ENCODE measurements at regions not wholly inside any gene's neighbourhood (a gene's known extent, or its start where the extent isn't known, plus 50 kb on each side); places are given as distances from the start of the nearest gene placed in this dataset.

DNA sequence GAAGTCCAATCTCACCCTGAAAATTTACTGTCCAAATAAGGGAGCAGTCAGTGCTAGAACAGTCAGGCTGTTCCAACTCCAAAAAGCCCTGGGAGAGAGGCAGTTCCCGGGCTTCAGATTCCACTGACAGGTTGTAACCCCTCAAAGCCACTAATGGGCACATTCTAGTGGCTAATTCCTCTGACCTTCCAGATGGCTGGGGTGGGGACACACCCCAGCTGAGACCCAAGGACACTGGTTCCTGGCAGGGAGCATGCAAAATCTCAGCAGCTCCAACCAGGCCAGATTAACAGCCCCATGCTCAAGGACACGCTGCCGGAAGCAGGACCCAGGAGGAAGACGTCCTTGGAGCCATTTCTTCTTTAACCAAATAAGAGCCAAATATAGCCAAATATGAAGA lies 92.7 kb downstream of the RPL27A start:
- no peaks in the 10 kb centered on the region for H3K27me3 ChIP-seq (ENCODE audit: low read length)
- H3K4me2 ChIP-seq (ENCODE audit: low read depth, low read length, poor library complexity, severe bottlenecking) = no peak overlapping the region
- no peak overlapping the region for H3K27ac ChIP-seq (ENCODE audit: low read length)
- no peaks in the 10 kb centered on the region for H3K36me3 ChIP-seq (ENCODE audit: insufficient read depth, low read length)
- no peak overlapping the region for H2AFZ ChIP-seq (ENCODE audit: low read length)
- H3K9me2 ChIP-seq (replicated peaks; ENCODE audit: insufficient read depth, low read length) = no peaks in the 10 kb centered on the region
- H4K20me1 ChIP-seq (ENCODE audit: insufficient read depth, low read depth, low read length) = no peaks in the 10 kb centered on the region
- H3K4me1 ChIP-seq (ENCODE audit: low read length) = no peaks in the 10 kb centered on the region; the same call in 1 of the 2 replicates
- H3K9ac ChIP-seq (ENCODE audit: low read length) = no peak overlapping the region
- H3K9me3 ChIP-seq (ENCODE audit: low read length) = no peaks in the 10 kb centered on the region
- H3K4me3 ChIP-seq (ENCODE audit: low read length) = no peak overlapping the region
- H3K79me2 ChIP-seq (ENCODE audit: low read length) = no peaks in the 10 kb centered on the region
- no peak for DNase-seq

GRCh38 chr11:8775734-8776133 lies 93.1 kb downstream of the RPL27A start:
- Histone ChIP-seq H3K36me3 (ENCODE audit: insufficient read depth, low read length) (no peaks in the 10 kb centered on the region), H4K20me1 (ENCODE audit: insufficient read depth, low read depth, low read length) (no peaks in the 10 kb centered on the region), H3K79me2 (ENCODE audit: low read length) (no peaks in the 10 kb centered on the region), H3K27me3 (ENCODE audit: low read length) (no peaks in the 10 kb centered on the region), H3K9ac (ENCODE audit: low read length) (no peak overlapping the region), H3K9me3 (ENCODE audit: low read length) (no peaks in the 10 kb centered on the region), H3K27ac (ENCODE audit: low read length) (no peak overlapping the region), H3K9me2 (replicated peaks; ENCODE audit: insufficient read depth, low read length) (no peaks in the 10 kb centered on the region), H3K4me1 (ENCODE audit: low read length) (no peaks in the 10 kb centered on the region; the same call in 1 of the 2 replicates), H3K4me2 (ENCODE audit: low read depth, low read length, poor library complexity, severe bottlenecking) (no peak overlapping the region), H3K4me3 (ENCODE audit: low read length) (no peak overlapping the region), H2AFZ (ENCODE audit: low read length) (no peak overlapping the region)
- no peak for DNase-seq

- no peak overlapping the region for H3K9ac ChIP-seq (ENCODE audit: low read length)
- no peak overlapping the region for H3K27ac ChIP-seq (ENCODE audit: low read length)
- H3K9me3 ChIP-seq (ENCODE audit: low read length) = no peaks in the 10 kb centered on the region
- no peaks in the 10 kb centered on the region for H3K36me3 ChIP-seq (ENCODE audit: insufficient read depth, low read length)
- no peaks in the 10 kb centered on the region for H4K20me1 ChIP-seq (ENCODE audit: insufficient read depth, low read depth, low read length)
- no peak overlapping the region for H3K4me2 ChIP-seq (ENCODE audit: low read depth, low read length, poor library complexity, severe bottlenecking)
- no peak overlapping the region for H2AFZ ChIP-seq (ENCODE audit: low read length)
- no peaks in the 10 kb centered on the region for H3K9me2 ChIP-seq (replicated peaks; ENCODE audit: insufficient read depth, low read length)
- H3K4me3 ChIP-seq (ENCODE audit: low read length) = no peak overlapping the region
- no peaks in the 10 kb centered on the region for H3K79me2 ChIP-seq (ENCODE audit: low read length)
- no peak for DNase-seq
- H3K27me3 ChIP-seq (ENCODE audit: low read length) = no peaks in the 10 kb centered on the region
- no peaks in the 10 kb centered on the region; the same call in 1 of the 2 replicates for H3K4me1 ChIP-seq (ENCODE audit: low read length)
Measured at GRCh38 chr11:8776209-8776608, 93.6 kb downstream of the RPL27A start.

- DNase-seq = no peak
- no peak overlapping the region for H3K27ac ChIP-seq (ENCODE audit: low read length)
- no peak overlapping the region for H3K9ac ChIP-seq (ENCODE audit: low read length)
- no peaks in the 10 kb centered on the region for H3K79me2 ChIP-seq (ENCODE audit: low read length)
- no peaks in the 10 kb centered on the region for H3K36me3 ChIP-seq (ENCODE audit: insufficient read depth, low read length)
- no peaks in the 10 kb centered on the region for H3K27me3 ChIP-seq (ENCODE audit: low read length)
- no peaks in the 10 kb centered on the region for H4K20me1 ChIP-seq (ENCODE audit: insufficient read depth, low read depth, low read length)
- H3K4me1 ChIP-seq (ENCODE audit: low read length) = no peaks in the 10 kb centered on the region; the same call in 1 of the 2 replicates
- H2AFZ ChIP-seq (ENCODE audit: low read length) = no peak overlapping the region
- no peak overlapping the region for H3K4me2 ChIP-seq (ENCODE audit: low read depth, low read length, poor library complexity, severe bottlenecking)
- H3K9me3 ChIP-seq (ENCODE audit: low read length) = no peaks in the 10 kb centered on the region
- H3K9me2 ChIP-seq (replicated peaks; ENCODE audit: insufficient read depth, low read length) = no peaks in the 10 kb centered on the region
- H3K4me3 ChIP-seq (ENCODE audit: low read length) = no peak overlapping the region
Measured at GRCh38 chr11:8777907-8778767, 95.5 kb downstream of the RPL27A start.

- Histone ChIP-seq H3K79me2 (ENCODE audit: low read length) (no peaks in the 10 kb centered on the region), H3K36me3 (ENCODE audit: insufficient read depth, low read length) (no peaks in the 10 kb centered on the region), H3K9me2 (replicated peaks; ENCODE audit: insufficient read depth, low read length) (no peaks in the 10 kb centered on the region), H3K27me3 (ENCODE audit: low read length) (no peaks in the 10 kb centered on the region), H3K9ac (ENCODE audit: low read length) (no peak overlapping the region), H2AFZ (ENCODE audit: low read length) (no peak overlapping the region), H3K4me1 (ENCODE audit: low read length) (no peaks in the 10 kb centered on the region), H3K4me3 (ENCODE audit: low read length) (no peak overlapping the region), H4K20me1 (ENCODE audit: insufficient read depth, low read depth, low read length) (no peaks in the 10 kb centered on the region), H3K27ac (ENCODE audit: low read length) (no peak overlapping the region), H3K4me2 (ENCODE audit: low read depth, low read length, poor library complexity, severe bottlenecking) (no peak overlapping the region), H3K9me3 (ENCODE audit: low read length) (no peaks in the 10 kb centered on the region)
- DNase-seq = no peak
Measured at GRCh38 chr11:8779107-8779506, 96.5 kb downstream of the RPL27A start.

DNA sequence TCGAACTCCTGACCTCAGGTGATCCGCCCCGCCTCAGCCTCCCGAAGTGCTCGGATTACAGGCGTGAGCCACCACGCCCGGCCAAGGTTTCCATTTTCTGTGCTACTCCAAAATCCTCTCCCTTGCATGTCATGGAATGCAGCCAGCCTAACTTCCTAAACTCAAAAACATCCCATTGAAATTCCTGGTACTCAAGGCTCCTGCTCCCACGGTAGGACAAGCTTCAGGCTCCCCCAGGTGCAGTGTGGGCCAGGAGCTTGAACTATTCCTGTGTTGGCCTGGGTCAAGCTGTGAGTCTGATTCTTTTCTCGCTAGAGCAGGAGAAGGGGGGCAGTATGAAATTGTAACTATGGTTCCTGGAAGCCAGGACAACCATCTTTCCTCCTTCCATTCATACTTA lies 97.1 kb downstream of the RPL27A start:
- no peaks in the 10 kb centered on the region for H3K9me2 ChIP-seq (replicated peaks; ENCODE audit: insufficient read depth, low read length)

DNA sequence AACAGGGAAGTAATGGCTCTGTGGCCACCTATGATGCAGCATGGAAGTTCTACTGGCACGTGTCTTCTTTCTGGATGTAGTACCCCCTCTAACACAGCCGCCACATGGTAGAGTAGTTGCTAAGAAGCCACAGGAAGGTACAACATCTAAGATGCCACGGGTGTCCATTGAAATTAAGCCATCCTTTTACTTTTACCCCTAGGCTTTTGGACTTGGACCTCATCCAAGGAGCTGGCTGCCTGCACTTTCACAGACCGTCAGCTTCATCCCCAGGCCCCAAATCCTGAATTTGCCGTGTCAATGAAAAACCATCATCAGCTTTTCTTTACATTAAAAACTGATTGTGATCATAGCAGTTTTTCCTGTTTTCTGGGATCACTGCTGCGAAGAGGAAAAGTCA lies 102.4 kb downstream of the RPL27A start:
- no peaks in the 10 kb centered on the region for H3K9me3 ChIP-seq (ENCODE audit: low read length)
- H4K20me1 ChIP-seq (ENCODE audit: insufficient read depth, low read depth, low read length) = no peaks in the 10 kb centered on the region
- no peaks in the 10 kb centered on the region for H3K4me1 ChIP-seq (ENCODE audit: low read length)
- no peaks in the 10 kb centered on the region for H3K9me2 ChIP-seq (replicated peaks; ENCODE audit: insufficient read depth, low read length)
- no peak overlapping the region for H3K4me3 ChIP-seq (ENCODE audit: low read length)
- no peak overlapping the region for H2AFZ ChIP-seq (ENCODE audit: low read length)
- H3K27me3 ChIP-seq (ENCODE audit: low read length) = no peaks in the 10 kb centered on the region
- H3K36me3 ChIP-seq (ENCODE audit: insufficient read depth, low read length) = no peaks in the 10 kb centered on the region
- no peak overlapping the region for H3K27ac ChIP-seq (ENCODE audit: low read length)
- DNase-seq = no peak
- no peaks in the 10 kb centered on the region for H3K79me2 ChIP-seq (ENCODE audit: low read length)
- H3K4me2 ChIP-seq (ENCODE audit: low read depth, low read length, poor library complexity, severe bottlenecking) = no peak overlapping the region
- no peak overlapping the region for H3K9ac ChIP-seq (ENCODE audit: low read length)

More for the DNA sequence above, 97.1 kb downstream of the RPL27A start:
- DNase-seq = no peak
- H3K4me1 ChIP-seq (ENCODE audit: low read length) = no peaks in the 10 kb centered on the region
- no peak overlapping the region for H3K4me3 ChIP-seq (ENCODE audit: low read length)
- H2AFZ ChIP-seq (ENCODE audit: low read length) = no peak overlapping the region
- H4K20me1 ChIP-seq (ENCODE audit: insufficient read depth, low read depth, low read length) = no peaks in the 10 kb centered on the region
- no peak overlapping the region for H3K4me2 ChIP-seq (ENCODE audit: low read depth, low read length, poor library complexity, severe bottlenecking)
- no peaks in the 10 kb centered on the region for H3K36me3 ChIP-seq (ENCODE audit: insufficient read depth, low read length)
- no peak overlapping the region for H3K27ac ChIP-seq (ENCODE audit: low read length)
- H3K27me3 ChIP-seq (ENCODE audit: low read length) = no peaks in the 10 kb centered on the region
- no peaks in the 10 kb centered on the region for H3K79me2 ChIP-seq (ENCODE audit: low read length)
- H3K9me3 ChIP-seq (ENCODE audit: low read length) = no peaks in the 10 kb centered on the region
- H3K9ac ChIP-seq (ENCODE audit: low read length) = no peak overlapping the region

DNA sequence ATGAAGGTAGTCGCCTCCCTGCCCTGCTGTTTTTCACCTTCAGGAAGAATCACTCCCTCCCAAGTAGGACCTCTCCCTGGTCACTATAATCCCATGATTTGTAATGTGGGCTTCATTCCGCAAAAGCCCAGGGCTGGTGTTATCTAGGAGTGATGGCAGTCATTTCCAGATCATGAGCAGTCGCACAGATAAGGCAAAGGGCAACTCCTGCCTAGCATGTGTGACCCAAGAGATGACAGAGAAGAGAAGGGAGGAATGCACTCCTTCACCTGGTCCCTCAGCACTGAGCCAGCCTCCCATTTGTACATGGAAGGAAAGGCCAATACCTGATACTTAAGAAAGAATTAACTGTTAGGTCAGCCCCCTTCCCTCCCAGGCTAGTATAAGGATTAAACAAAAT lies 102.9 kb downstream of the RPL27A start:
- Histone ChIP-seq H4K20me1 (ENCODE audit: insufficient read depth, low read depth, low read length) (no peaks in the 10 kb centered on the region), H3K36me3 (ENCODE audit: insufficient read depth, low read length) (no peaks in the 10 kb centered on the region), H3K9ac (ENCODE audit: low read length) (no peak overlapping the region), H3K27ac (ENCODE audit: low read length) (no peak overlapping the region), H3K79me2 (ENCODE audit: low read length) (no peaks in the 10 kb centered on the region), H3K27me3 (ENCODE audit: low read length) (no peaks in the 10 kb centered on the region), H3K9me2 (replicated peaks; ENCODE audit: insufficient read depth, low read length) (no peaks in the 10 kb centered on the region), H3K4me3 (ENCODE audit: low read length) (no peak overlapping the region), H3K4me1 (ENCODE audit: low read length) (no peaks in the 10 kb centered on the region), H2AFZ (ENCODE audit: low read length) (no peak overlapping the region), H3K4me2 (ENCODE audit: low read depth, low read length, poor library complexity, severe bottlenecking) (no peak overlapping the region), H3K9me3 (ENCODE audit: low read length) (no peaks in the 10 kb centered on the region)
- DNase-seq = no peak
